A549 (cell line): ENCODE measurements at regions not wholly inside any gene's neighbourhood (a gene's known extent, or its start where the extent isn't known, plus 50 kb on each side); places are given as distances from the start of the nearest gene placed in this dataset.
"Not testable (repeated sequence)": the region's sequence is repeated elsewhere in the genome, so short reads cannot be mapped to it uniquely, and the experiment has no call there.

Experiments used
- ATAC-seq, 2 experiments: fragments of 200-7000 bp in 1 of 2; fragments of >200 bp in 1 of 2; cut with Nextera tagmentation in 1 of 2; cut with Tn5 transposase in 1 of 2; 3 replicates each; pipeline versions ENCODE4 v1.8.0 to v1.9.1; 2018 to 2020; ENCODE audit warnings: mild to moderate bottlenecking in 1 of 2, moderate library complexity in 1 of 2
- CTCF ChIA-PET: fragments of 300-600 bp; sonication (Branson Sonifier 250); formaldehyde crosslinking; extraction: SDS; loops from one replicate; lab custom pipeline; 2021; ENCODE audit warnings: antibody characterized with exemption, inconsistent platforms; lab: Yijun Ruan, JAX
- POLR2A ChIA-PET: fragments of 350-600 bp; formaldehyde crosslinking; extraction: SDS; loops from one replicate; lab custom pipeline; 2021; ENCODE audit warnings: antibody characterized with exemption, inconsistent platforms; lab: Yijun Ruan, JAX
- DNase-seq, 2 experiments: peaks; one replicate each; pipeline versions ENCODE4 v3.0.0 to v3.0.0-alpha.2; 2011 to 2016; ENCODE audit warnings: low read depth in 1 of 2, low spot score in 1 of 2
- FAIRE-seq: peaks from 2 replicates; lab custom pipeline; 2011; peaks lifted over from hg19 to GRCh38; lab: Jason Lieb, UNC
- H3K27ac ChIP-seq, 2 experiments: fragments of >200 bp; sonication (Bioruptor Twin); formaldehyde crosslinking; 3 replicates each; pipeline ENCODE4 v1.5.1; 2016 to 2017
- H3K4me1 ChIP-seq: fragments of >200 bp; sonication (Bioruptor Twin); formaldehyde crosslinking; 3 replicates; pipeline ENCODE4 v1.6.1; 2016
- H3K4me2 ChIP-seq: fragments of >200 bp; sonication (Bioruptor Twin); formaldehyde crosslinking; 3 replicates; pipeline ENCODE4 v1.6.1; 2016
- H3K4me3 ChIP-seq: fragments of >200 bp; sonication (Bioruptor Twin); formaldehyde crosslinking; 3 replicates; pipeline ENCODE4 v1.5.1; 2016
- H3K9me3 ChIP-seq: fragments of >200 bp; sonication (Bioruptor Twin); formaldehyde crosslinking; 3 replicates; pipeline ENCODE4 v1.6.1; 2016
- CBX8 ChIP-seq: fragments of 200-600 bp; sonication (generic); IDR thresholded peaks from 2 replicates; pipeline ENCODE4 v1.6.1; 2016
- CHD4 ChIP-seq: fragments of 200-600 bp; sonication (generic); IDR thresholded peaks from 2 replicates; pipeline ENCODE4 v1.6.1; 2016; ENCODE audit warnings: antibody characterized with exemption, mild to moderate bottlenecking, borderline replicate concordance
- ESRRA ChIP-seq: fragments of 150-350 bp; IDR thresholded peaks from 2 replicates; pipeline ENCODE4 v1.6.1; 2014; ENCODE audit warnings: mild to moderate bottlenecking, low read length, borderline replicate concordance
- FOSB ChIP-seq: fragments of 250-450 bp; sonication (Bioruptor Pico); IDR thresholded peaks from 2 replicates; pipeline ENCODE4 v1.5.0; 2020; ENCODE audit warnings: mild to moderate bottlenecking, moderate library complexity
- FOXS1 ChIP-seq: fragments of 250-450 bp; sonication (Bioruptor Pico); IDR thresholded peaks from 2 replicates; pipeline ENCODE4 v1.5.0; 2020; ENCODE audit warnings: mild to moderate bottlenecking, moderate library complexity
- HDAC2 ChIP-seq: fragments of 200-600 bp; sonication (generic); IDR thresholded peaks from 2 replicates; pipeline ENCODE4 v1.6.1; 2016
- HES2 ChIP-seq: fragments of >200 bp; sonication (Bioruptor Twin); formaldehyde crosslinking; IDR thresholded peaks from 2 replicates; pipeline ENCODE4 v1.6.1; 2016
- KDM1A ChIP-seq: fragments of 200-600 bp; sonication (generic); IDR thresholded peaks from 2 replicates; pipeline ENCODE4 v1.6.1; 2016; ENCODE audit warnings: low read depth, mild to moderate bottlenecking
- NFE2L2 ChIP-seq: fragments of 150-350 bp; conservative IDR thresholded peaks from 2 replicates; pipeline ENCODE4 v1.6.1; 2014; ENCODE audit warnings: low read length
- RCOR1 ChIP-seq: fragments of 150-350 bp; IDR thresholded peaks from 2 replicates; pipeline ENCODE4 v1.6.1; 2014; ENCODE audit warnings: antibody characterized with exemption, low read length, low read depth
- SMC3 ChIP-seq: fragments of >200 bp; sonication (Bioruptor Twin); formaldehyde crosslinking; IDR thresholded peaks from 3 replicates; pipeline ENCODE4 v1.6.1; 2018; ENCODE audit warnings: inconsistent platforms
- SREBF2 ChIP-seq: fragments of 450-650 bp; IDR thresholded peaks from 2 replicates; pipeline ENCODE4 v1.6.1; 2014; ENCODE audit warnings: mild to moderate bottlenecking, moderate library complexity
- TP53 ChIP-seq: fragments of 250-450 bp; sonication (Bioruptor Pico); IDR thresholded peaks from 2 replicates; pipeline ENCODE4 v1.5.0; 2021; ENCODE audit warnings: mild to moderate bottlenecking, moderate library complexity
- ZSCAN20 ChIP-seq: fragments of 250-450 bp; sonication (Bioruptor Pico); IDR thresholded peaks from 2 replicates; pipeline ENCODE4 v1.8.0; 2022; ENCODE audit warnings: mild to moderate bottlenecking, moderate library complexity
- WGBS: methylation state at CpG from one replicate; pipeline ENCODE4 v1.1.6; 2017; ENCODE audit errors: missing lambda C conversion rate; 5-methylcytosine and 5-hydroxymethylcytosine counted together

- Histone ChIP-seq H3K4me3 (no peak overlapping the region), H3K27ac (no peak overlapping the region), H3K4me1 (no peaks in the 10 kb centered on the region), H3K4me2 (no peak overlapping the region), H3K9me3 (no peaks in the 10 kb centered on the region)
- no peak for ATAC-seq
- WGBS = 0% methylated on average over 1 of the region's 1 CpG
- POLR2A ChIA-PET = no interaction called here
- no peak for FAIRE-seq
- DNase-seq = no peak
- no peak for TF ChIP-seq FOSB (CRISPR knock-in tag)
- TF ChIP-seq KDM1A = no peak
- TF ChIP-seq RCOR1 = no peak
- no peak for TF ChIP-seq FOXS1 (CRISPR knock-in tag)
- no peak for TF ChIP-seq NFE2L2
- TF ChIP-seq CBX8 = no peak
- TF ChIP-seq SREBF2 = no peak
- TF ChIP-seq HDAC2 = no peak
- no peak for TF ChIP-seq ZSCAN20
- no peak for TF ChIP-seq ESRRA
- TF ChIP-seq HES2 = no peak
- TF ChIP-seq TP53 (CRISPR knock-in tag) = no peak
- no peak for TF ChIP-seq CHD4
- no peak for TF ChIP-seq SMC3
- CTCF ChIA-PET = no interaction called here
These were observed 178.6 kb upstream of the TSPY4 start for GRCh38 chrY:9158616-9159015.

- H3K4me2 ChIP-seq, POLR2A ChIA-PET, DNase-seq, H3K4me3 ChIP-seq, FAIRE-seq, ATAC-seq, H3K9me3 ChIP-seq, H3K27ac ChIP-seq, H3K4me1 ChIP-seq, CTCF ChIA-PET: not testable (repeated sequence)
- 53% methylated on average over 3 of the region's 3 CpGs for WGBS
These were observed 176.9 kb upstream of the TSPY4 start for GRCh38 chrY:9160331-9160730.

GRCh38 chrY:9160976-9161375, 176.3 kb upstream of the TSPY4 start:
- CTCF ChIA-PET = not testable (repeated sequence)
- 15% methylated on average over 3 of the region's 3 CpGs for WGBS

GRCh38 chrY:9161990-9162389, 175.3 kb upstream of the TSPY4 start:
- POLR2A ChIA-PET, DNase-seq, FAIRE-seq, CTCF ChIA-PET, H3K4me2 ChIP-seq, H3K27ac ChIP-seq, ATAC-seq, H3K4me3 ChIP-seq, H3K4me1 ChIP-seq, H3K9me3 ChIP-seq: not testable (repeated sequence)

More at GRCh38 chrY:9160976-9161375, 176.3 kb upstream of the TSPY4 start:
- H3K4me1 ChIP-seq, H3K4me3 ChIP-seq, H3K9me3 ChIP-seq, H3K4me2 ChIP-seq, H3K27ac ChIP-seq, POLR2A ChIA-PET, FAIRE-seq, ATAC-seq: not testable (repeated sequence)
- peak in 1 of 2 experiments; percentile 0 for DNase-seq

- H3K4me2 ChIP-seq, ATAC-seq, H3K9me3 ChIP-seq, POLR2A ChIA-PET, CTCF ChIA-PET, DNase-seq, FAIRE-seq, H3K4me3 ChIP-seq, H3K4me1 ChIP-seq, H3K27ac ChIP-seq: not testable (repeated sequence)
These were observed 174.8 kb upstream of the TSPY4 start for GRCh38 chrY:9162424-9162823.

GRCh38 chrY:9177641-9178040, 159.6 kb upstream of the TSPY4 start:
- H3K4me3 ChIP-seq, FAIRE-seq, POLR2A ChIA-PET, H3K4me2 ChIP-seq, ATAC-seq, H3K27ac ChIP-seq, H3K4me1 ChIP-seq, H3K9me3 ChIP-seq, CTCF ChIA-PET, DNase-seq: not testable (repeated sequence)
- WGBS = no CpG with 5 or more reads among the region's 1 CpG

- POLR2A ChIA-PET, DNase-seq, H3K4me1 ChIP-seq, FAIRE-seq, H3K4me3 ChIP-seq, ATAC-seq, CTCF ChIA-PET, H3K4me2 ChIP-seq, H3K27ac ChIP-seq, H3K9me3 ChIP-seq: not testable (repeated sequence)
- WGBS = 0% methylated on average over 2 of the region's 2 CpGs
These were observed 152.4 kb upstream of the TSPY4 start for GRCh38 chrY:9184827-9185226.

- ATAC-seq, POLR2A ChIA-PET, FAIRE-seq, DNase-seq, H3K4me2 ChIP-seq, H3K4me1 ChIP-seq, H3K9me3 ChIP-seq, H3K4me3 ChIP-seq, H3K27ac ChIP-seq, CTCF ChIA-PET: not testable (repeated sequence)
- 20% methylated on average over 1 of the region's 1 CpG for WGBS
These were observed 130.2 kb upstream of the TSPY4 start for GRCh38 chrY:9207082-9207481.
